Gastrocnemius medialis (tissue), 4 donors: ENCODE measurements at regions not wholly inside any gene's neighbourhood (a gene's known extent, or its start where the extent isn't known, plus 50 kb on each side); places are given as distances from the start of the nearest gene placed in this dataset.
"Not testable (repeated sequence)": the region's sequence is repeated elsewhere in the genome, so short reads cannot be mapped to it uniquely, and the experiment has no call there.

ENCODE experiments used
- ATAC-seq, 2 donors: fragments of 150-250 bp; one replicate each; pipeline ENCODE4 v1.9.1; 2016
- DNase-seq, 2 donors: peaks; one replicate each; pipeline ENCODE4 v3.0.0-alpha.2; 2019
- H3K27ac ChIP-seq, 4 donors: fragments of 200-600 bp; sonication (generic); 1 replicate in 1 of 4; 2 replicates in 3 of 4; pipeline ENCODE4 v1.5.1; 2016 to 2018; ENCODE audit warnings: mild to moderate bottlenecking in 2 of 4, moderate library complexity in 1 of 4
- H3K27me3 ChIP-seq, 3 donors: fragments of 200-600 bp; sonication (generic) in 2 of 3; 1 replicate in 1 of 3; 2 replicates in 2 of 3; pipeline versions ENCODE4 v1.5.1 to v1.6.0; 2016 to 2019; ENCODE audit warnings: mild to moderate bottlenecking in 1 of 3, moderate library complexity in 1 of 3
- H3K36me3 ChIP-seq, 2 donors: fragments of 200-600 bp; sonication (generic) in 1 of 2; one replicate each; pipeline ENCODE4 v1.5.1; 2017 to 2018
- H3K4me1 ChIP-seq, 2 donors: fragments of 200-600 bp; sonication (generic) in 1 of 2; one replicate each; pipeline ENCODE4 v1.5.1; 2016 to 2017; ENCODE audit warnings: mild to moderate bottlenecking in 2 of 2
- H3K4me3 ChIP-seq, 4 donors: fragments of 200-600 bp; sonication (generic) in 3 of 4; 1 replicate in 1 of 4; 2 replicates in 3 of 4; pipeline ENCODE4 v1.5.1; 2016 to 2019; ENCODE audit warnings: mild to moderate bottlenecking in 2 of 4
- H3K9me3 ChIP-seq, 3 donors: fragments of 200-600 bp; sonication (generic) in 2 of 3; 1 replicate in 1 of 3; 2 replicates in 2 of 3; pipeline ENCODE4 v1.5.1; 2016 to 2019
- CTCF ChIP-seq, 5 experiments: fragments of 450-650 bp in 3 of 5; fragments of 200-600 bp in 2 of 5; sonication (generic) in 2 of 5; IDR thresholded peaks in 4 of 5; conservative IDR thresholded peaks in 1 of 5; 1 replicate in 4 of 5; 2 replicates in 1 of 5; pipeline ENCODE4 v1.5.1; 2016 to 2019; ENCODE audit warnings: antibody characterized with exemption in 5 of 5, mild to moderate bottlenecking in 3 of 5, moderate library complexity in 3 of 5
- POLR2A ChIP-seq, 2 donors: fragments of 450-650 bp; IDR thresholded peaks; one replicate each; pipeline ENCODE4 v1.6.1; 2017; ENCODE audit warnings: antibody characterized with exemption in 2 of 2, mild to moderate bottlenecking in 2 of 2, moderate library complexity in 2 of 2
- in situ Hi-C, 4 donors: fragments of 200-750 bp; cut with MboI; loops; one replicate each; pipeline versions ENCODE4 v1.15.0 to v1.8.0; 2017; ENCODE audit warnings: low sequenced_read_pairs in 4 of 4
- intact Hi-C: fragments of 100-400 bp; cut with DNase I; formaldehyde crosslinking; loops from one replicate; pipeline ENCODE4 v1.15.1; 2023; ENCODE audit warnings: low total_unique reads

GRCh38 chrX:63529961-63530360, 178.8 kb upstream of the SPIN4 start:
- DNase-seq (no peak), ATAC-seq (no peak)
- no peak overlapping the region for H3K27ac ChIP-seq
- peaks cover 0 to 4% of the 10 kb centered on the region in 2 donors for H3K4me1 ChIP-seq
- intact Hi-C loops, result no loop called here
- no peak for TF ChIP-seq POLR2A (IDR thresholded peaks at IDR 0.05)
- no peak for TF ChIP-seq CTCF (IDR thresholded peaks at IDR 0.05 in 4 of 5, conservative IDR thresholded peaks at IDR 0.05 in 1 of 5)
- H3K4me3 ChIP-seq, result no peak overlapping the region
- H3K9me3 ChIP-seq, result peaks cover 0 to 5% (median 0%) of the 10 kb centered on the region in 3 donors
- in situ Hi-C loops, result no loop called here
- no peaks in the 10 kb centered on the region for H3K27me3 ChIP-seq
- no peaks in the 10 kb centered on the region for H3K36me3 ChIP-seq

GRCh38 chrX:63526863-63527262, 175.7 kb upstream of the SPIN4 start:
- Histone ChIP-seq H3K27ac (no peak overlapping the region), H3K4me3 (no peak overlapping the region), H3K36me3 (no peaks in the 10 kb centered on the region), H3K27me3 (no peaks in the 10 kb centered on the region), H3K9me3 (no peaks in the 10 kb centered on the region), H3K4me1 (peaks cover 0 to 4% of the 10 kb centered on the region in 2 donors)
- in situ Hi-C loops, result no loop called here
- ATAC-seq (no peak), DNase-seq (no peak)
- intact Hi-C loops, result no loop called here
- no peak for TF ChIP-seq POLR2A (IDR thresholded peaks at IDR 0.05)
- no peak for TF ChIP-seq CTCF (IDR thresholded peaks at IDR 0.05 in 4 of 5, conservative IDR thresholded peaks at IDR 0.05 in 1 of 5)

GRCh38 chrX:63525491-63525890, 174.4 kb upstream of the SPIN4 start:
- intact Hi-C loops, result no loop called here
- H3K27me3 ChIP-seq, result no peaks in the 10 kb centered on the region
- in situ Hi-C loops, result no loop called here

GRCh38 chrX:63519368-63519767, 168.2 kb upstream of the SPIN4 start:
- H3K27ac ChIP-seq, H3K4me3 ChIP-seq, in situ Hi-C loops, DNase-seq, ATAC-seq, H3K36me3 ChIP-seq, H3K4me1 ChIP-seq, H3K9me3 ChIP-seq, intact Hi-C loops, H3K27me3 ChIP-seq: not testable (repeated sequence)

More at GRCh38 chrX:63525491-63525890, 174.4 kb upstream of the SPIN4 start:
- ATAC-seq (no peak), DNase-seq (no peak)
- peaks cover 0 to 4% of the 10 kb centered on the region in 2 donors for H3K4me1 ChIP-seq
- H3K9me3 ChIP-seq, result no peaks in the 10 kb centered on the region
- no peaks in the 10 kb centered on the region for H3K36me3 ChIP-seq
- H3K27ac ChIP-seq, result no peak overlapping the region
- H3K4me3 ChIP-seq, result no peak overlapping the region
- TF ChIP-seq CTCF (IDR thresholded peaks at IDR 0.05 in 4 of 5, conservative IDR thresholded peaks at IDR 0.05 in 1 of 5), result no peak
- TF ChIP-seq POLR2A (IDR thresholded peaks at IDR 0.05), result no peak

GRCh38 chrX:63514569-63515080, 163.5 kb upstream of the SPIN4 start:
- Histone ChIP-seq H3K4me1 (peaks cover 0 to 5% of the 10 kb centered on the region in 2 donors), H3K27me3 (no peaks in the 10 kb centered on the region), H3K4me3 (no peak overlapping the region), H3K27ac (no peak overlapping the region), H3K36me3 (no peaks in the 10 kb centered on the region), H3K9me3 (no peaks in the 10 kb centered on the region)
- intact Hi-C loops (no loop called here), in situ Hi-C loops (no loop called here)
- DNase-seq, result no peak
- TF ChIP-seq CTCF (IDR thresholded peaks at IDR 0.05 in 4 of 5, conservative IDR thresholded peaks at IDR 0.05 in 1 of 5) (no peak), POLR2A (IDR thresholded peaks at IDR 0.05) (no peak)
- no peak for ATAC-seq
